GM21390 (cell line): ENCODE measurements at regions not wholly inside any gene's neighbourhood (a gene's known extent, or its start where the extent isn't known, plus 50 kb on each side); places are given as distances from the start of the nearest gene placed in this dataset.

Experiments
- ATAC-seq: cut with Tn5 transposase; IDR thresholded peaks from one replicate; pipeline ENCODE4 v1.9.1; 2021; ENCODE audit not compliant: unreplicated experiment

GRCh38 chr1:98086156-98086555, 165.3 kb upstream of the DPYD start:
- ATAC-seq = no peak

DNA sequence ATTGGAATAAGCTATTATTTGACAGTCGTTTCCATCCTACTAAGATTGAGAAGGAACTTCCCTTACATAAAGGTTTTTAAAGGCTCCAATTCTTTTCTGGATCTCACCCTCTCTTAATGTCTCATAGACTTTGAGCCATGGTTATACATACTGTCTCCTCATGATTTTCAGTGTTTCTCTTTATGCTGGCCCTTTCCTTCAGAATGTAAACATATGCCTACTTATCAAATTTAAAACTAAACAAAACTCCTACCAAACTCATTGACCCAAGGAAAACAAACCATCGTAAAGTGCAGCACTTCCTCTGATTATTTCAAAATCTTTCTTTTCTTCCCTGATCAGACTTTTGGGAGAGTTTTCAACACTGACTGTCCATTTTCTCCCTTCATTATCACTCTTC, 163.4 kb upstream of the DPYD start:
- no peak for ATAC-seq

DNA sequence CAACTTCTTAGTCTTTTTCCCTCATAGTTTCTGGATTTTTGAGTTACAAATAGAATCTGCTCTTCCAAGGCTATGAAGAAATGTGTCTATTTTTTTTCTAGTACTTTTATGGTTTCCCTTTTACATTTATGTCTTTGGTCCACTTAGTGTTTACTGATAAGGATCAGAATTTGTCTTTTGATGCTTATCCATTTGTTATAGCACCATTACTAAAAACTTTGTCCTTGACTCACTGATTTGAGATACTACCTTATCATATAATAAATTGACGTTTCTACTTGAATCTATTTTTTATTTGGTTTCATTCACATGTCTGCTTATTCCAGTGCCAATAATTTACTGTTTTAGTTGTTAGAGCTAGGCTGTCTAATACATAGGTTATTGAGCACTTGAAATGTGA, 161.1 kb upstream of the DPYD start:
- no peak for ATAC-seq

DNA sequence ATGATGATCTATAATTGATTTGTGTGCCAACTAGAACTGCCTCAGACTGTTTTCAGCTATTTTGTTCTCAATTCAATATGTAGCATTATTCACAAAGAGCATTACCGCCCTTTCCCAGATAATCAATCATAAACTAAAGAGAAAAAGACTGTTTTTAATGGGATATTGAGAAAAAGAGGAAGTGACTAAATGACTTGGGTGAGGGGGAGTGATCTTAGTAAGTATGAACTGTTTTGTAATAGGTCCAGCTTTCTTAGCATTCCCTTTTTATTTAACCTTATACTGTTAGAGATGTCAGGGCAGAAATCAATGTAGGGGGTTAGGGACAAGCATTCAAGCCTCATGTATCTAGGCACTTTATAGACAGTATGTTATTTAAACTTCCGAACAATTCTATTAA, 157.8 kb upstream of the DPYD start:
- no peak for ATAC-seq

- no peak for ATAC-seq
Observed at GRCh38 chr1:98077691-98078090, 156.9 kb upstream of the DPYD start.

GRCh38 chr1:98075626-98076025, 154.8 kb upstream of the DPYD start:
- no peak for ATAC-seq

GRCh38 chr1:98073823-98074222, 153.0 kb upstream of the DPYD start:
- no peak for ATAC-seq

DNA sequence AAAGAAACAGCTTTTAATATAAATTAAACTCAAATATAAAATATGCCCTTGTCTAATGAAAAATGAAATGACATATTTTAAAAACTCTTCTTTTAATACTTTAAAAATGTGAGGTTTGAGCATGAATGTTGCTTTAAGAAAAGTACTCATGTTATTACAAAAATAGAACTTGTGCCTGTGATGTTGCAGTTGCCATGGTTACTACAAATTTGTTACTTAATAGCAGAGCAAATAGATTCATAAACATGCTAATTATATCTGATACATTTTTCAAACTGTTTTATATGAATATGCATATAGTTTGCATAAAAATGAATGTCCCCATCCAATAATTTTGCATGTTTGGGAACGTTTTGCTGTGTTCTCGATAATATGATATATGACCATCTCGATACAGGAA, 152.3 kb upstream of the DPYD start:
- no peak for ATAC-seq

DNA sequence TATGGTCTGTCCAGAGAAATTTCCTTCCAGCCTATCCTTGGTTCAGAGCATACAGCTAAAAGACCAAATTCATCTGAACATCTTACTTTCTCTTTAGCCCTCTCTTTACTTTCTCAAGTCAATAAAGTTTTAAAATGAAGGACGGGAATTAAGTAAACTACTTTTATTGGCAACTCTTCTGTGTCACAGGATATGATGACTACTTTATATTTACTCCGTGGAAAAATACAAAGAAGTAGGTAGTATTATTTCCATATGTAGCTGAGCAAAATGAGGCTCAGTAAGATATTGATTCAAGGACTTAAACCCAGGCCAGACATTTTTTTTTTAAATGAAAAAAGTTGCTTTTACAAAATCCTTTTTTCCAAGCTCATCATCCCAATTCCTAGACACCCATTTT, 151.2 kb upstream of the DPYD start:
- no peak for ATAC-seq

DNA sequence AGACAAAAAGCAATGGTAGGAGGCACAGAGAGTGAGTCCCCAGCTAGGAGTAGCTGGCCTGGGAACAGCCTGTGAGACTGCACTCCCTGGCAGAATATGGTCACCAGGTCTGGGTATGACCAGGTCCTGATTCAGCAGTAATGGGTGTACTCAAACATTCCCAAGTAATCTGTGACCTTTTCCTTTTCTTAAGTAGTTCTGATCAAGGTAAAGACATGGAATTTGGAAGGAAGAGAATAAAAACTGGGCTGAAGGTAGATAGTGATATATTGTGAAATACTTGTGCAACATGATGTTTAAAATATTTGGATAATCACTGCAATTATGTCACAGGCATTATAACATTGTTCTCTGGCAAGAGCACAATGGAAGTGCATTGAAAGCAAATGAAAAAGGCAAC, 147.2 kb upstream of the DPYD start:
- ATAC-seq = no peak

DNA sequence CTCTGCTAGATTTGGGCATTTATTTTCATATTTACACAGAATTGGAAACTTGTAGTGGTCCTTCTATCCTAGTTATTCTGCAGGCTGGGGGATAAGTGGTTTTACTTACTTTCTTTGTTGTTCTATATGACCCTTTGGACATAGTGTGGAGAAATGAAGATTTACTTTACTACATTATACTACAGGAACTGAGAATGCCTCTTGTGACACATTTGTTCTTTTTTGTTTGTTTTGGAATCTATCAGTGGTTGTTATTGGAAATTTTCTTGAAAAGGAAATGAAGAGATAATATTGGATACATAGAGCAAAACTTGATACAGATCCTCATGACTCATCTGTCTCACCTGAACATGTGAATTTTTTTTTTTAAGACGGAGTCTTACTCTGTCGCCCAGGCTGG, 146.1 kb upstream of the DPYD start:
- no peak for ATAC-seq

DNA sequence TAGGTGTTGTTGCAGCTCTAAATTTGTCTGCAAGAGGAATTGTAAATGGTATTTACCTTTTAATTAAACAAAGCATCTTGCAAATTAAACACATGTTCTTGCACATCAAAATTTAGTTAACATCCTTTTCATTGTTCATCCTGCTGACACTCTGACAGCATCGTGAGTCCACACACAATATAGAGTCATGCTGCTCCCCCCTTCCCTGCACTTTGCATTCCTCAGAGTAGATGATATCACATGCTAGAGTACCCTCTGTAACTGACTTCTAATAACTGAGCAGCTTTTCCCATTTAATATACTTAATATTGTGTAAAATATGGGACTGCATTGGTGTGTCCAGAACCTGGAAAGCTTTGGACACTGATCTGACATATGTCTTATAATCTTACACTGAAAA, 138.8 kb upstream of the DPYD start:
- no peak for ATAC-seq

- no peak for ATAC-seq
Observed at GRCh38 chr1:98058676-98059075, 137.8 kb upstream of the DPYD start.

GRCh38 chr1:98057236-98057910, 136.5 kb upstream of the DPYD start:
- no peak for ATAC-seq

DNA sequence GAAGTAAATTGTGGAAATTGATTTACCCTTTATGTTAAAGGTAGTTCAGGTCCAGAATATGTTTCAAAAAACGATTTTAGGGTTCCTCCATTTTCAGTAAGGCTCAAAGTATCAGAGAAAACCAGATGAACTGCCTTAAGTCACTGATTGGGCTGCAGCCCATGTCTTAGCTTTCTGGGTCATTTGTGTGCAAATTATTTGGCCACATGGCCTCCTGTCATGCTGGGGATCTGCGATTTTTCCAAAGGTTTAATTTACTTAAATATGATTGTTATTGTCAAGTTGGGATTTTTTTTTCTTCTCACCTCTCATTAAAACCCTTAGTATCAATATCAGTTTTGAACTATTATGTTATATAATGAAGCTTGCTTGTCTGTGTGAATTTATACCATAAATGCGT, 135.9 kb upstream of the DPYD start:
- ATAC-seq = no peak

DNA sequence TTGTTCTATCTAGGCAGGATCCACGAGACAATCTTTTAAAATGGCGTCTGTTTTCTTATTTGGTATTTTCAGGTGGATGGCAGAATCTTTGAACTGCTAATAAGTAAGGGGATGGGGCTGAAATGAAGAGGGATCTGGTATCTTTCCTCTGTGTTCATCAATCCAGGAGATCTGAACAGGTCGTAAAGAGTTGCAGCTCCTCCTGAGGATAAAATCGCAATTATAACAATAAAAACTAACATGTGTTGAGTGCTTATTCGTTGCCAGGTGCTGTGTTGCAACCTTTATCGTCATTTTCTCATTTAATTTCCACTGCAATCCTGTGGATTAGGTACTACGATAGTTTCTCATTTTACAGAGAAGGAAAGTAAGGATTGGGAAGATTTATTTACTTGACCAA, 134.6 kb upstream of the DPYD start:
- no peak for ATAC-seq

DNA sequence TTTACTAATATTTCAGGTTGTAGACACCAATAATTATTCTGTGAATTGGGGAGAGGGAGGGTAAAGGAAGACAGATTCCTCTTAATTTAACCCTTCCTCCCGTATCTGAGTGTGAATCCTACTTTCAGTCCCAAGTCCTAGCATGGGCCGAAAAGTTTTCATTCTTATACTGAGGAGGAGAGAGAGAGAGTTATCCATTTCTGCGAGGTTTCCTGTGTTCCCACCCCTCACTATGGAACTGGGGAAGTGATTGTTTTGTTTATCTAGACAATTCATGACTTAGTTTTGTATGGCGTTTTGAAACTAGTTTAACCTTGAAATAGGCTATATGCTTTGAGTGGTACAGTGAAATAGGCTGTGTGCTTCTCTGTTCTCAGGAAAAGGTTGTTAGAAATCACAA, 134.0 kb upstream of the DPYD start:
- no peak for ATAC-seq

GRCh38 chr1:98054367-98054701, 133.5 kb upstream of the DPYD start:
- ATAC-seq = no peak

DNA sequence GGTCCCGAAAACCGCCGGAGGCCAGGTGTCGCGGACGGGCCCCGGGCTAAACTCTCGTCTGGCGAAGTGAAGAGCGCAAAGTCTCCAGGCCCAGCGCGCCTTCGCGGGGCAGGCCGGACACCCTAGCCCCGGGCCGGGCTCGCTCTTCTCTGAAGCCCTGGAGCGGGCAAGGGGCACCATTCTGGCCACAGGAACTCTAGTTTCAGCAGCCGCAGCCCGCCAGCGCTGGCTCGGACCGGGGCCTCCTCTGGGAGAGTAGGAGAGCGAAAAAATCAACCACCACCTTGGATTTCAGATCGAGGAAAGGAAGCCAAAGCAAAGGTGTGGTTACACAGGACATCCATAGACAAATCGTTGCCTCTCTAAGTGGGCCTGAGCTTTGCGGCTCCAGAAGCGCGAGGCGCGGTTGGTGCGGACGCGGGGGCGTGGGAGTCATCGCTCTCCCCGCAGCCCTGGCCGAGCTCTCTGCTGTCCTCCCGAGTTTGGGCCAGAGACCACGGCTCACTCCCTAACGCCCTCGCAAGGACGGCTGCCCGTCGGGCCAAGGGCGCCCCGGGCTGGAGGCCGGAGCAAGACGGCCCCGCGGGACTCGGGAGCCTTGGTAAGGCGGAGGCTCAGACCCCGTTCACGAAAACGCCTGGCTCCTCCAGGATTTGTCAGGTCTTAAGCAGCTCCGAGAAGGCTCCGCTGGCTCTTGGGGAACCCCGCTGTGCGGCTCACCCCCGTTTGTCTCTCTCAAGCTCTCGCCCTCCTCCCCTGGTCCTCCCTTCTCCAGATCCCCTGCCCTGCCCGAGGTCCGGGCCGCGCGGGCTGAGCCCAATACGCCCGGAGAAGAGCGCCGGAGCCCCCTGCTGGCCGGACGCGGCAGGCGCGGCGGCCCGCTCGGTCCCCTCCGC, 132.9 kb upstream of the DPYD start:
- peak; percentile 97 for ATAC-seq

- peak; percentile 44 for ATAC-seq
Observed at GRCh38 chr1:98051065-98051675, 130.3 kb upstream of the DPYD start.

DNA sequence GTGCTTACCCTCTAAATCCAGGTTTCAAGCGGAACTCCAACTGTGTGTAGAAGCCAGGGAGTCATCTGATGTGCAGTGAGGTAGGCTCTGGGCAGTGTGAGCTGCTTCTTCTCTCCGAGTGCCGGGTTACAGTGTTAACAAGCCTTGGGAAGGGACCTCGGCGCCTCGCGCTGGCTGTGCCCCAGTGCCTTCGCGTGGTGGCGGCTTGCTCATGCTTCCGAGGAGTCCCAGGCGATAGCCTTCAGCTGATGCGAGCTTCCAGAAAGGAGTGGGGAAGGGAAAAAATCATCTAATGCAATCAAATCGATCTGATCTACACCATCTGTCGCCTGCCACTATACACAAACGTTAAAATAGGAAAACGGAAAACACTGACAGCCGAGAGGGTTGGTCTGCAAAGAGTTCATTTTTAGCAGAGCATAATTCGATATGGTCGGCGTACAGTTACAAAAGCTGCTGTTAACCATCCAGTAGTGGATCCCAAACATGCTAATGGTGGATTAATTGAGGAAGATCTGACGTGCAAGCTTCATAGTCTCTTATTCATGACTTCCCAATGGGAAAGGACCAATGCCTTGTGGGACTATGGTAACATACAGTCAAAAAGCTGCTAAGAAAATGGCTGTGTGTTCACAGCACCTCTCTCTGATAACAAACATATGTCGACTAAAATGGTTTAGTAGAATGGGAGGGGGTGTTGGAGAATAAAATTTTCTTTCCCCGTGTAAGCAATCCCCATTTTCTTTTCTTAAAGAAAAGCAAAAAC, 128.7 kb upstream of the DPYD start:
- no peak for ATAC-seq
